Vagina (tissue), 2 donors: ENCODE measurements at regions not wholly inside any gene's neighbourhood (a gene's known extent, or its start where the extent isn't known, plus 50 kb on each side); places are given as distances from the start of the nearest gene placed in this dataset.

ENCODE experiments used
- CTCF ChIP-seq, 3 experiments: fragments of 450-650 bp in 2 of 3; fragments of 200-600 bp in 1 of 3; sonication (generic) in 1 of 3; IDR thresholded peaks; one replicate each; pipeline ENCODE4 v1.5.1; 2017 to 2019; ENCODE audit warnings: antibody characterized with exemption in 3 of 3, mild to moderate bottlenecking in 2 of 3, moderate library complexity in 2 of 3
- POLR2A ChIP-seq, 2 donors: fragments of 450-650 bp; IDR thresholded peaks; one replicate each; pipeline ENCODE4 v1.6.1; 2017; ENCODE audit warnings: antibody characterized with exemption in 2 of 2, mild to moderate bottlenecking in 2 of 2, moderate library complexity in 2 of 2

- TF ChIP-seq POLR2A (IDR thresholded peaks at IDR 0.05) = no peak
- TF ChIP-seq CTCF (IDR thresholded peaks at IDR 0.05) = no peak
These were observed 186.7 kb upstream of the VEGFC start for GRCh38 chr4:176979416-176979815.
